Activated CD4-positive, alpha-beta T cell treated with anti-CD3 and anti-CD28 coated beads for 24 hours (primary cell): ENCODE measurements at regions not wholly inside any gene's neighbourhood (a gene's known extent, or its start where the extent isn't known, plus 50 kb on each side); places are given as distances from the start of the nearest gene placed in this dataset.

Experiments used
- DNase-seq, 2 donors: peaks; one replicate each; pipeline ENCODE4 v3.0.0-alpha.2; 2020; ENCODE audit warnings: low read depth in 2 of 2

GRCh38 chr4:27514711-27515110, 654.1 kb downstream of the STIM2 start:
- DNase-seq = no peak

GRCh38 chr4:27515140-27515539, 654.5 kb downstream of the STIM2 start:
- DNase-seq = no peak

GRCh38 chr4:27518876-27519275, 658.2 kb downstream of the STIM2 start:
- no peak for DNase-seq

GRCh38 chr4:27524224-27524623, 663.6 kb downstream of the STIM2 start:
- no peak for DNase-seq

- no peak for DNase-seq
Observed at GRCh38 chr4:27534488-27534887, 673.8 kb downstream of the STIM2 start.

GRCh38 chr4:27568236-27568951, 707.8 kb downstream of the STIM2 start:
- no peak for DNase-seq

GRCh38 chr4:27568952-27569319, 708.3 kb downstream of the STIM2 start:
- DNase-seq = no peak

DNA sequence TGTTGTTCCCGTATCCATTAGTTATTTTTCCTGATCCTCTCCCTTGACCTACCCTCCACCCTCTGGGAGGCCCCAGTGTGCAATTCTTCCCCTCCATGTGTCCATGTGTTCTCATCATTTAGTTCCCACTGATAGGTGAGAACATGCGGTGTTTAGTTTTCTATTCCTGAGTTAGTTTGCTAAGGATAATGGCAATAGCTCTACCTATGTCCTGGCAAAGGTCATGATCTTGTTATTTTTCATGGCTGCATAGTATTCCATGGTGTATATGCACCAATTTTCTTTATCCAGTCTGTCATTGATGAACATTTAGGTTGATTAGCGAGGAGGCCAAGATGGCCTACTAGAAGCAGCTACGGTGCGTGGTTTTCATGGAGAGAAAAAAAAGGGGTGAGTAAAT, 714.1 kb downstream of the STIM2 start:
- DNase-seq = no peak

DNA sequence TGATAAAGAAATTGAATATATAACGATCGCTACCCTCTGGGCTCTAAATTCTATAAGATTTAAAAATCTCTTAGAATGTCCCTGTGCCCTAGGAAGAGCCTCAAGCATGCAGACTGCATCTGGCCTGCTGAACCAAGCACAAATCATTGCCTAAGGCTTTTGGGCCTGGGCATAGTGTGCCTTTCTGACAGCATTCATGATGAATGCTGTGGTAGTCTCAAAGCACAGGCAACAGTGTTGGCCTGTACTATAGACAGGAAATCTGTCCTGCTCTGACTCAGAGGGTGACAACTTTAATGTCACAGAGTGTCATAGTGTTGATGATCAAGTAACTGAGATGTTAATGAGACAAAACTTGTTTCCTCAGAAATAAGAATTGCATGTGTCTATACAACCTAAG, 717.3 kb downstream of the STIM2 start:
- no peak for DNase-seq

GRCh38 chr4:27592738-27593137, 732.1 kb downstream of the STIM2 start:
- DNase-seq = no peak

DNA sequence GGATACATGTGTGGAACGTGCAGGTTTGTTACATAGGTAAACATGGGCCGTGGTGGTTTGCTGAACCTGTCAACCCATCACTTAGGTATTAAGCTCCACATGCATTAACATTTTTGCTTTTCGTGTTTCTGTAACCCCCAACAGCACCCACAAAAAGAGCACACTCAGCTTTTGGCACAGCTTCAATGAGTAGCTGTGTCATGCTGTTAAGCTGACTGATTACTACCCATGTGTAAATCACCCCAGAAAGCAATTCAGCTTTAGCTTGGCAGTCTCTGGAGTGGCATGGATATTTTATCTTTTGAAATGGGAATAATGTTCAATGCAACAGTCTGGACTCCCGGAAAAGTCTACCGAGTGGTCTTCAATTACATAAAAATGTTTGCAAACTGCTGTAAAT, 734.3 kb downstream of the STIM2 start:
- DNase-seq = no peak

DNA sequence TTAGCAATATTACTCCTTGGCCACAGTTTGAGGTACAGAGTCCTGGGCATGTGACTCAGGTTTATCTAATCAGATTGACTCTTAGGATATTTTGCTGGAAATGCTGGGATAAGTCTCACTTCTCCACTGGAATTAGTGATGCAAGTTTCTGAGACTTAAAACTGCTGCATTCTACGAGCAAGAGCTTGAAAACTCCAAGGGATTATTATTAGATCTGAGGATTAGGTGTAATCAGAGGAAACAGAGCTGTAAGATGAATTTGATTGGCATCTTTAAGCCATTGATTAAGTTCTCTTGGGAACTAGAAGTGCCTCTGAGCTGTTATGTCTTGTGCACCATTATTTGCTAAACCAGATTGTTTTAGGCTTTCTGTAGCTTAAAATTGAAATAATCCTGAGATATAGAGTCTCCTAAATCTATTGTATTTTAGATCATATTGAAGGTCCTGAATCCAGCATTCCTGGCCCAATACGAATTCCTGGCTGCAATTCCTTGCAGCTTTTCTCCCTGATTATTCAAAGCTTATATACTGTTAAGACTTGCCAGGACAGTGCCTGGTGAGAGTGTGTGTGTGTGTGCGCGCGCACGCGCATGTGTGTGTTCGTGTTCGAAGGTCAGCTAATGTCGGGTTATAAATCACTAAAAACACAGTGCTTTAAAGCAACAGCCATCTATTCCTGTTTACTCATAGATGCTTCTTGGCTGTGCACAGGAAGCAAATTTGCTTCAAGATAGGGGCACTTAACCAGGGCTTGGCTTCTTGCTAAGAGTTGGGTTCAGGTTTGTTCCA, 735.1 kb downstream of the STIM2 start:
- no peak for DNase-seq

DNA sequence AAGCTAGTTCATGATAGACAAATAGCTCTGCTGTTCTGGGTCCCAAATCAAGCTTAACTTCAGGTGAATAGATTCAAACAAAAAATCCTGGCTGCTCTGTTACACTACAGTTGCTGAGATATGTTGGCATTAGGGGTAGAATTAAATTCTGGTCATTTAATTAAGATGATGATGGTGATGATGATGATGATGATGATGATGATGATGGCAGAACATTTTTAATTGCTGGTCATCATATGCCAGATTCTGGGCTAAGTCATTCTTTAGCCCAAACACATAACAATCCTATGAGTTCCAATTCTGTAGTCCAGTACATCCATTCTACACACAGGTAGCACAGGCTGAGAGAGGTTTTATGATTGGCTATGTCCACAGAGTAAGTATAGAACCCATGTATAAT, 741.5 kb downstream of the STIM2 start:
- DNase-seq = no peak

DNA sequence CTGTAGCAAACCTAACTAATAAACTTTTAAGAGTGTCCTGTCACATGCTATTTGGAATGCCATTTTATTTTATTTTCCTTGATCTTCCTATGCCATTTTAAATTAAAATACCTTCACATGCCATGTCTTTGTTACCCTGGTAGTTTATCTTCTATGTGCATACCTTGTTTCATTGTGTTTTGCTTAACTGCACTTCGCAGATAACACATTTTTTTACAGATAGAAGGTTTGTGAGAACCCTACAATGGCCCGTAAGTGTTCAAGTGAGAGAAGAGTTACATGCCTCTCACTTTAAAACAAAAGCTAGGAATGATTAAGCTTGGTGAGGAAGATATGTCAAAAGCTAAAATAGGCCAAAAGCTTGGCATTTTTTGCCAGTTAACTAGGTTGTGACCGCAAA, 744.1 kb downstream of the STIM2 start:
- DNase-seq = no peak

- DNase-seq = no peak
Observed at GRCh38 chr4:27616166-27616565, 755.5 kb downstream of the STIM2 start.

- DNase-seq = no peak
Observed at GRCh38 chr4:27619435-27619834, 758.8 kb downstream of the STIM2 start.

DNA sequence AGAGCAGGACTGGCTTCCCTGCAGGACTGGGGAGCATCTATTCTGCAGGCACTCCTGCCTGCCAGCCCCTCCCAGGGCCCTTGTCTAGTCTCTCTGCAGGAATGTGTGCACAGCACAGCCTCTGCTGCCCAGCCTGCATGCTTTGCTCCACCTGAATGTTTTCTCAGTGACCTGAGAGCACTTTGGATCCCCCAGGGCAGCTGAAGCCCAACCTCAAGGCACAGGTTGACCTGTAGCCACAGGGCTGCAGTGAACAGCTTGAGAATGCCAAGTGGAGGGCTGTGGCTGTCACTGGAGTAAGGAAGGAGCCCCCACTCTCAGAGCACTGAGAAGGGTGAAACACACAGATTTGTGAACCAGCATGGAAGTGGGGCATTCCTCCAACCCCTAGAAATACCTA, 760.2 kb downstream of the STIM2 start:
- DNase-seq = no peak

- DNase-seq = no peak
Observed at GRCh38 chr4:27624749-27625148, 764.1 kb downstream of the STIM2 start.

DNA sequence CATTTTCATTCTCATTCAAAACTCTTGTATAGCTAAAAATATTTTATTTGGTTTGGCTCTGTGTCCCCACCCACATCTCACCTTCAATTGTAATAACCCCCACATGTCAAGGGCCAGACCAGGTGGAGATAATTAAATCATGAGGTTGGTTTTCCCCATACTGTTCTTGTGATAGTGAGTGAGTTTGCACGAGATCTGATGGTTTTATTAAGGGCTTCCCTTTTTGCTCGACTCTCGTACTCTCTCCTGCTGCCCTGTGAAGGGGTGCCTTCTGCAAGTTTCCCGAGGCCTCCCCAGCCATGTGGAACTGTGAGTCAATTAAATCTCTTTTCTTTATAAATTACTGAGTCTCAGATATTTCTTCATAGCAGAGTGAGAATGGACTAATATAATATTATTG, 768.0 kb downstream of the STIM2 start:
- DNase-seq = no peak

DNA sequence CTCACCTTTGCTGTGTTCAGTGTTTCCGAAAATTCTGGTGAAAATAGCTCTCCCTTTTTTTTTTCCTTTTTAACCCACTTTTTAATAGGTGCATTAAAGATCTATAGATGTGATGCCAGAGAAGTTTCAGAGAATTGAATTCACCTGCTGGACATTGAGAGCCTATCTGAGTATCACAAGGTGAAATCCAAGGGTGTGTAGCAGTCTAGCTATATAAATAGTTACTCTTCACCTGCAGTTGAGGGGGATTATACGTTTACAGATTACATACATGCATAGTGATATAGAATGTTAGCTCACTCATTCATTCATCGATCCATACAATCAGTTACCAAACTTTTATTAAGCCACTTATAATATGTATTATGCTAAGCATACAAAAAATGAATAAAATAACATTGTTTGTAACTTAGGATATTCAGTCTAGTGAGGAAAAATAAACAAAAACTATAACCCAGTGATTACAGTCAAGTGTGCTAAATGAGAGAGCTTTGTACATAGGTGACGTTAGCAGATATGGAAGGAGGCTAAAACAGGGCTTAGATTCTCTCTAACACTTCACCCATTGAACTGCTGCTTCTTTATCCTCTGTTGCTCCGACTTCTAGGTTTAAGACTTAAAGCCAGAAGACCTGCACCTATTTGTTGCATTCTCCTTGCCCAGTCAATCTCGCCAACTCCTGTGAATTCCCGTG, 769.0 kb downstream of the STIM2 start:
- DNase-seq = no peak

GRCh38 chr4:27635936-27636913, 775.6 kb downstream of the STIM2 start:
- no peak for DNase-seq
